NCI-H2227 (cell line): ENCODE measurements at regions not wholly inside any gene's neighbourhood (a gene's known extent, or its start where the extent isn't known, plus 50 kb on each side); places are given as distances from the start of the nearest gene placed in this dataset.
"Not testable (repeated sequence)": the region's sequence is repeated elsewhere in the genome, so short reads cannot be mapped to it uniquely, and the experiment has no call there.

Experiments
- DNase-seq: peaks from one replicate; lab custom pipeline; 2025; ENCODE audit not compliant: unreplicated experiment; lab: John Stamatoyannopoulos, UW

DNA sequence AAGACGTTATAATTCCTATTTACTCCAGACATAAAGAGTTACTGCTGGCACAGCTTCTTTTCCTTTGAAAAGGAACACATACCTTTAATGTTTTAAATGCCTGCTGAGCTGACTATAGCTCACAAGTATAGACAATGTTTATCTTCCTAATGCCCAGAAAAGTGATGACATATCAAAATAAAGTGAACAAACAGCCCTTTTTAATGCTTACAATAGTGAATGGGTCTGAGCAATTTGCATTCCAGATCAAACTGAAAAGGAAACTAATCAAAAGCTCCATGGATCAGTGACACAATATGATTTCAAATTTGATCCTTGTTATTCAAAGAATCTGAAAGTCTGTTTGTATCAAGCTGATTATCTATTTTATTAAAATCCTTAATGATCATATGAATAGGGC, 233.6 kb upstream of the SEMA3E start:
- no peak for DNase-seq

DNA sequence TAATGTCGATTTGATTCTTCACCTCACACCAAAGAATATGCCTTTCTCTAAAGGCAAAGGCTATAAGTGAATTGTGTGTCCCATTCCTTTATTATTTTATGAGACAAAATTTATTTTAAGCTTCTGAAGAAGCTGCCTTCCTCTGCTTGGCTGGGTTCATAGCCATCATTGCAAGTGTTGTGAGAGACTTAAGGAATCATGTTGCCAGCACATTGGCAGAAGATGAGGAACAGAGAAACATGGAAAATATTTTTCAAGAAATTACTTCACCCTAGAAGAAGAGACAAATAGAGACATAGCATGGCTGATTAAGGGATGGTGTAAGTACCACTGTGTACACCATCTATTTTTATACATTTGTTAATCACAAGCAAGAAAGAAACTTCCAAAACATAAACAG, 230.1 kb upstream of the SEMA3E start:
- no peak for DNase-seq

DNA sequence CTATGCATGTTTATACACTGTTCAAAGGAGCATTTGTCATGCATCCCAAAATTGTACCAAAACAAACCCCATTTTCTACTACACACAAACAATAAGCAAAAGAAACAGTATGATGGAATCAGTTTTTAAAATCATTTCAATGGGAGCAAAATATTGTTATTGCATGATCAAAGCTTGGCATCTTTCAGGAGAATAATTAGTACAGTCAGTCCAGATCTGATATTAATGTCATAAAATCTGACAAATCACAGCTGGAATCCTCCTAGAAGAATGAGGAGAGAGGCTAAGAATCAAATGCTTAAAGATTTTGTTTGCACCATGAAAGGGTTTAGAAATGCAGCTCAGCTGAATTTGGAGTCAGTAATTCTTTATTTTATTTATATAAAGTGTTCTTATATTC, 229.7 kb upstream of the SEMA3E start:
- no peak for DNase-seq

DNA sequence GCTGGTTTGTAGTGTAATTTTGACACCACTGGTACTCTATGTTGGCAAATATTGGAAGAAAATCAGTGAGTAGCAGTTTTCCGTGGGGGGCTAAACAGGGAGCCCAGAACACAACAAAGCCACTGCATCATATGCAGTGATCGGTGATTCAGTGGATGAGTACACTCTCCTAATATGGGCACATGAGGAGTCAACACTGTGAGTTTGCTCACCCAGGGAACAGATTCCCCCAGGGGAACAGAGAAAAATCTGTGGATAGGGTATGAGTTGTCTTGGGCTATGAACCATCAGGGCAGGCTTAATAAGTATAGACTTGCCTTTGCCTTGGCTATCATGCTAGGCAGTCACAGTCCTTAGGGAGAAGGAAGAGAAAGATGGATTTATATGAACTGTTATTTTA, 227.7 kb upstream of the SEMA3E start:
- DNase-seq: no peak

DNA sequence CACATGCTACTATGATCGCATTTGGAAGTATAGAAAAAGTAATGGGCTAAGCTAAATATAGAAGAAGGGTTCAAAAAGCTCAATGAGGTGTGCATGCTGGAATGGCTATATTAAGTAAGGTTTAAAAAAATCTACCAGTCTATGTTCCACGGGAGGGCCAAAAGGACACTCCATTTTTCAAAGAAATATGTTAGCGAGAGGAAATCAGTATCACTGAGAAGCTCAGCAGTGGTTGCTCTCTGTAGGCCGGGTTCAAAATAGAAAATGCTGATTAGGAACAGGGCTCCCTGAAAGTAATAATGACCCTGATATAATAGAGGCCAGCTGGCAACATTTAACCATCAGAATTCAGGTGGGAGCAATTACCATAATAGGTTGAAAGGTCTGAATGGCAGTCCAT, 224.5 kb upstream of the SEMA3E start:
- DNase-seq: no peak

DNA sequence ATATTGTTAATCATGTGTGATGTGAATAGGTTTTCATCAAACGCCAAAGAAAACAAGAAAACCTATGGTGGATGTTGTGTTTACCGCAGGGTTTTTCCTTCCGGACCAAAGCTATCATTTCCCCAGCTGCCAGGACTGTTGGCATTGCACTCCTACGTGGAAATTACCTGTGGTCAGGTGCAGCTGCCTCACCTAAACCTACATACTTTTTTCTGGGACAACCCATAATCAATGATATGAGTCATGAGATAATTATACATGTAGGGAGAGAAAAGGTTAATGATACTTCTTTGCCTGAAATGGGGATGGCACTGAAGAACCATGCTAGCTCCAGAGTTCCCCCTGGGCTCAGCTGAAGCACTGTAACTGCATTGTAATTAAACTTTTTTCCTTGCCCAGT, 223.6 kb upstream of the SEMA3E start:
- DNase-seq: no peak

DNA sequence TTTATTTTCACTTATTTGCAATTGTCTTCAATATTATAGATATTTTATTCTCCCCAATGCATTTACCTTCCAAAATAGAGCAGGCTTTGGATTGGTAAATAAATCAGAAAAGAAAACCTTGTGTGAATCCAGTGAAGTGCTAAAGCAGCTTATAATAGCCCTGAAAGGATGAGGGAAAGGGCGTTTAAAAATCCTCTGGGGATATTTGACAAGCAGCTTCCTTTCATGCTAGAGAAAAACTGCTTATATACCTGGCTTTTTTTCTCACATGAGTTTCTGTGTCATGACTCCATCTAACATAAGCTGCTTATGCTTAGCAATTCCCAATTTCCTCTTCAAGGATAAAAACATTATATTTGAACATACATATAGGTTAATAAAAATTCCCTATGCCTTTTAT, 221.6 kb upstream of the SEMA3E start:
- DNase-seq: no peak

DNA sequence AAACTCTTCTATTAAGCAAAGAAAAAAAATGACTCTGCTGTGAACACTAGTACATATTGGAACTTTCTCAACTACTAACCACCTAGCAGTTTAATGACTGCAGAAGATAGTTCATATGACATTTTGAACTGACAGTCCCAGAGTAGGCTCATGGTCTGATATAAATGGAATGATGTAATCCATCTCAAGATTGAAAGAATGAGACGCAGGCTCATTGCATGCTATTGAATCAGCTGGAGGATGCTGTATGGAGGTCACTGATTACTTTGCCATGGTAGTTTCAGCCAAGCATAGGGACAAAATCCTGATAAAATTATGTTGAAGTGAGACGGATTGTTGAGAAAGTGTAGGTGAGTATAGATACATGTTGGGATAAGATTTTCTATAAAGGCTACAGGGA, 217.6 kb upstream of the SEMA3E start:
- DNase-seq: no peak

DNA sequence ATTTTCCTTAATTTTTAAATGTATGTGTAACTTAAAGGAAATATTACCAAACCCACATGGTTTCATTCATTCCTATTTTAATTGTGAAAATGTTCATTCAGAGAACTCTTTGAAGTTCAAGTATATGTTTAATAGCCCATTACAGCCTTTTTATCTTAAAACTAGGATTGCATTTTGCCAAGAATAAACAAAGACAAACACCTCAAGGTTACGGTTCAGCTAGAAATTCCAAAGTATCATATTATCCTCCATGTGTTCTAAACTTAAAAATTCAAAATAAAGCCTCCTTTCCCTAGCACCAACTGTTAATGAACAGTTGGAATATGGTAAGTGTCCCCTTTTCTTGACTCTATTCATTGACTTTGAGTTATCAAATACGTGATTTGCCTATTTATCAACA, 215.6 kb upstream of the SEMA3E start:
- no peak for DNase-seq

DNA sequence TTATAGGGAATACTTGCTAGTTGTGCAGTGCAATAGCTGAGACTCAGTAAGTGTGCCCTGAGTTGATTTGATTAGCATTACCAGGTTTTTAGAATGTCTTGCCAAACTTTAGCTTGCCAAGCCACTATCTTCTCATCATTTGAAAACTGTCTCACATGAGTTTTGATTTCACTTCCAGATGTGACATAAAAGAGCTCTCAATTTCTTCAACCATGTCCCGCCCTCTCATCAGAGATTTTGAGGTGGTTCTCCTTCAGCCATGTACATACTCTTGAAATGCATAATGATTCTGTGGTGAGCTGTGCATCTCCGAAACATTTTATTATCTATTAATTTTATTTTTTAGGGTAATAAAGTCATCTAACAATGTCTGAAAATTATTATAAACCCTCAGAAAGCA, 215.0 kb upstream of the SEMA3E start:
- DNase-seq: no peak

DNA sequence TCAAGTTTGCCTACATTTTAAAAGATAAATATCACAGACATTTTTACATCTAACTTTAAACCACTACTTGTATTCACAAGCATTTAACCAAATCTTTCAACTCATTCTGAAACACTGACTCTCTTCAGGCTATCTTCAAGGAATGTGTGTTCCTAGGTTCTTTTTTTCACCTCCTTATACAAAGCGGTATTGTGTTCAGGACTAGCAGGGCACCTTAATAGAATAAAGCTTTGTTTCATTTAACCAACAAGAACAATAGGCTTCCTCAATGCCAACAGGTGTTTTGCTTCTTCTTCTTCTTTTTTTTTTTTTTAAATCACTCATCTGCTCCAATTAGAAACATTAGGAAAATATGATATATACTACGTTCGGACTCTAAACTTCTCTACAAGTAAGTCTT, 212.9 kb upstream of the SEMA3E start:
- no peak for DNase-seq

DNA sequence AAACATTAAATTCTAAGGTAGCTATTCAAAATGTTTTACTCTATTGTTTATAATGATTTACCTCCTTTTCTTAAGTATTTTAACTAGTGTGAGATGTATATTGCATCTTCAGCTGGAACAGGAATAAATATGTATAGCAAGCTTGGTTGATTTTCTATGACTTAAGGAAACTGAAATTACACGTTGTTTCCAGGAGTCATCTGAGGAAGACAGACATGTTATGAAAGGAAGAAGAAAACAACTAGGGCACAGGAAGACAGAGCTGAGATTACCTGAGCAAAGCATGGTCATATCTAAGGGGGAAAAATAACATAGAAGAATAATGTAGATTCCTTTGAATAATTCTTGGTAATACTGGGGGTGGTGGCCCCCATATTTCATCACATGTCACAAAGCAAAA, 210.9 kb upstream of the SEMA3E start:
- DNase-seq: no peak

DNA sequence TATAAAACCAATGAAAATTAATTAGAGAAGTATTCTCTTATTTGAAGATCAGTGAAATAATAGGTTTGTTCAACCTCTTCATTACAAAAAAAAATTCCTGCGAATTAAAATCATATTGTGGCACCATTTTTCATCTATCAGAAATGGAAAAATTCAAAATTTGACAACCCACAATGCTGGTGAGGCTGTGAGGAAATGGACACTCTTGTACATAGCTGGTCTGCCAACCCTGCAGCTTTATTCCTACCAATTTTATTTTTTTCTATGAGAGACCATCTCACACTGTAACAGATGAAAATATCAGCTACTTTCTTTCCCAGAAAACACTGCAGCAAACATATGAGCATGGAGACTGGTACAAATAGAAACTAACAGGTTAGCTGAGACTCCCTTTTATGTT, 208.8 kb upstream of the SEMA3E start:
- no peak for DNase-seq

DNA sequence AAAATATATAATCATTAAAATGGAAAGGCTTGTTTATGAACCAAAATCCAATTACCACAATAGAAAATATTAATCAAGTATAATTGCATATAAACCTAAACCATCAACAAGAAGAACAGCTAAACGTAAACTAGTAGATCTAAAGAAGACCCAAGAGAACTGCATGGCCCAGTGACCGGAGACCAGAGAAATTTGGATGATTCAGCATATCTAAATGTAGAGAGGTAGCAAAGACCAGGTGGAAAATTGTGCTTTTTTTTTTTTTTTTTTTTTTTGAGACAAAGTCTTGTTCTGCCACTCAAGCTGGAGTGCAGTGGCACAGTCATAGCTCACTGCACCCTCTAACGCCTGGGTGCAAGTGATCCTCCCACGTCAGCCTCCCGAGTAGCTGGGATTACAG, 207.2 kb upstream of the SEMA3E start:
- DNase-seq: no peak

DNA sequence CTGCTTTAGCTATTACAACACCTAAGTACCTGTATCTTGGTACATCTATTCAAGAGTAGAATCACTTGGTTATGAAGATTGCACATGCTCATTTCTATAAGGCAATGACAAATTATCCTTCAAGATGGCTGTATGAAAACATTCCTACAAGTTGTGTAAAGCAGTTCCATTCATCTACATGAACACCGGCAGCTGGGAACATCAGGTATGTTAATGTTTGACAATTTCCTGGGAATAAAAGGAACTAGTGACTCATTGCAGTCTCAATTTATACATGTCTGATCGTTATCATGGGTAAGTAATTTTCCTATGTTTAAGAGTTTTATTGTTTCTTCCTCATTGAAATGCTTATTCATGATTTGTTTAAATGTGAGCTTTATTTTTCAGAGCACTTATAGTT, 203.2 kb upstream of the SEMA3E start:
- DNase-seq: no peak

DNA sequence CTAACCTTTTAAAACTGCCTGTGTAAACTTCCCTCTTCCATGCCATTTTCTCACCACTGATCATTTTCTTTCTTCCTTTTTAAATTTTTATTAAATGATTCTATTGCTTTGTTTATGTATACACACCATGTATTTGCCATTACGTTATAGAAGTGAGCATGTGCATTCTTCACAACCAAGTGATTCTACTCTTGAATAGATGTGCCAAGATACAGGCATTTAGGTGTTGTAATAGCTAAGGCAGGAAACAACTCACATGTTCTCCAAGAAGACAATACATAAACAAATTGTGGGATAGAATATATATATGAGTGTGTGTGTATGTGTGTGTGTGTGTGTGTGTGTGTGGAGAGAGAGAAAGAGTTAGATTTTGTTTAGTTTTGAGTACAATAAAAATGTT, 202.6 kb upstream of the SEMA3E start:
- DNase-seq: no peak

DNA sequence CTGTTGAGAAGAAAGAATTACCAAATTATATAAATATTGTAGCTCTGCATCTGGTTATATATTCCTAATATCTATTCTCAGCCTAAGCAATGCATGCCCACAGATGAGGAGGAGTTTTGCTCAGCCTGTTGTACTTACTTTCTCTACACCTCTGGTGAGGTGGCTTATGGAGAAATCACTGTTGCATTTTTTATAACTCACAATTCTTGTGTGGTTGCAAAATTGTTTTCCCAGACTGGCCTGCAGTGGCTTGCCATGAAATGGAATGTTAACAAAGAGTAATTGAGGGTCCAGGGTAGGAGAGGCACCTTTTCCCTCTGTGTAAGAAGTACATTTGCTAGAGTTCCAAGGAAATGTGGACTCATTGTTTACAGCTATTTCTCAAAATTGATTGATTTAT, 202.0 kb upstream of the SEMA3E start:
- no peak for DNase-seq

DNA sequence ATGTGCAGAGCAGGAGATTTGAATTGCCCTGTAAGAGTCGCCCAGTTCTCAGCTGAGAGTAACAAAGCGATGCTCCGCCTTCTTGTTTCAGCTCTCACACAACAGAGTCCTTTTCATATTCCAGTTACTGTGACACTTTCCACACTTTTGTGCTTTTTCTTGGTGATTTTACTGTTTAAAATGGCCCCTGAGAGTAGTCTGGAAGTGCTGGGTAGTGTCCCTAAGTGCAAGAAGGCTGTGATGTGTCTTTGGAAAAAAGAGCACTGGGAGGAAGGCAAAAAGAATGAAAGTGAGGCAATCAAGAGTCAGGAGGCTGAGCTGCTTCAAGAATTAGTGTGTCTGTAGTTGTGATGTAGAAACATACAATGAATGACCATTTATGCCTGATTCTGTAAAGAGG, 201.2 kb upstream of the SEMA3E start:
- no peak for DNase-seq

DNA sequence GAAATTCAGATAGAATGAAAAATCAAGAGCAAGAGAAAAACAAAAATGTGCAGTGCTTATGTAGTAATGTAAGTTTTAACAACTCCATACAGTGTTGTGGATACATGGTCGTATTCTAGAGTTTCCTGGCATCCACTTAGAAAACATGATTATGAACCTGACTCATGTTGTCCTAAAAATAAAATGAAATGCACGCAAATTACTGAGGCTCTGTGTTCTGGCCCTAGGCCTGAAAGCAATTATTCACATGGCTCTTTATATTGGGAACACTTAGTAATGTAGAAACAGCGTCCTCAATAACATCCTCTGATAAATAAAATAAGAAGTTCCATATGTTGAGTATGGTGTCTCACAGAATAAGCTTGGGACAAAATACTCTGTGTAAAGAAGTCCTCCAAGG, 200.2 kb upstream of the SEMA3E start:
- no peak for DNase-seq

DNA sequence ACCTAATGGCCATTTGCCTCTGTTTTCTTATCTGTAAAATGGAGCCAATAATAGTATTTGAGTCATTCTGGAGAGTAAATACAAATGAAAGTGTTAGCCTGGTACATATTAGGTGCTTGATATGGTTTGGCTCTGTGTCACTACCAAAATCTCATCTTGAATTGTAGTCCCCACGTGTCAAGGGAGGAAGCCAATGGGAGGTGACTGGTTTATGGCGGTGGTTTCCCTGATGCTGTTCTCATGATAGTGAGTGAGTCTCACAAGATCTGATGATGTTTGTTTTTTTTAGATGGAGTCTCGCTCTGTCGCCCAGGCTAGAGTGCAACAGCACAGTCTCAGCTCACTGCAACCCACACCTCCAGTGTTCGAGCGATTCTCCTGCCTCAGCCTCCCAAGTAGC, 194.0 kb upstream of the SEMA3E start:
- DNase-seq: no peak

DNA sequence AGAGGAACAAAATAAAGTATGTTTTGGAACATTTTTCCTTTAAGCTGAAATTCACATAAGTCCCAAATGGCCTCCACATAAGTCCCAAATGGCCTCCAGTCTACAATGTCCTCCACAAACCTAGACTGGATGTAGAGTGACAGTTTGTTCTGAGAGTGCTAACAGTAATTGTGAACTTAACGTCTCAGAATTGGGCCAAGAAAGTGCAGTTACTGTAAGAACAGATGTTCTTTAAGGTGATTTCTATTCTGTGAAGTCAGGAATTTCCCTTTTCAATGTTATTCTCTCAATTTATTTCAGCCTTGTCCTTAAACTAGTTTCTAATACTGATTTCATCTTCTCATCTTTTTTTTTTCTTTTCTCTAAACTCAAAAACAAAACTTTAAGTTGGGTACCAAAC, 188.7 kb upstream of the SEMA3E start:
- DNase-seq: no peak

DNA sequence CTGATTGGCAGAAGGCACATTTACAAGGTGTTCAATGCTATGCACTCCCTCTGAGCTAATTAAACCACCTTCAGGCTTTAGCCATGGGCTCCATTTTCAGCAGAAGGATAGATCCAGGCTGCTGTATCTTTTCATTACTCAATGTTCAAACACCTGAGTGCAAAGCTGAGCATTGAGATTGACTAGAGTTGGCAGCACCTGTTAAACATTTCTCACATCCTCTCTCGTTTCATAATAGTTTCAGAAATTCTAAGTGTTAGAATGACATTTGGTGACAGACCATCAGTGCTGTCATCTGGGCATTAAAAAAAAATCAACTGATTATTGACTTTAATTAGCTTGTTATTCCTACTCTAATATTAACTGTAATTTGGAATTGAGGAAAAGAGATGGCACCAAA, 187.1 kb upstream of the SEMA3E start:
- DNase-seq: no peak

DNA sequence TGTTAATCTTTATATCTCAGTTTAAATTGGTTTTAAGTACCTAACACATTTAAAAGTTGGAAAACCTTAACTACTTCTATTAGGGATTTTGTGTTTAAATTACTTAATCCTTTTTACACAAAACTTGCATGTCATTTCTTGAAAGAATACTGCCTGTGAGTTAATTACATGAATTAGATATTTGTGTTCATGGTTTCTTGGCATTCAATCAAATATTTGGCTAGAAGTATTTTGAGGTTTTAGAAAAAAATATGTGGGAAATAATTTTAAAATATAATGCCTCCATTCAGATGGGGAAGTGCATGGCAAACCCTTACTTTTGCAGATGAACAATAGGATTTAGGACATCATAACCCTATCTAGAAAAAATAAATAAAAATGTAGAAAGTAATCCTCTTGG, 186.5 kb upstream of the SEMA3E start:
- no peak for DNase-seq

DNA sequence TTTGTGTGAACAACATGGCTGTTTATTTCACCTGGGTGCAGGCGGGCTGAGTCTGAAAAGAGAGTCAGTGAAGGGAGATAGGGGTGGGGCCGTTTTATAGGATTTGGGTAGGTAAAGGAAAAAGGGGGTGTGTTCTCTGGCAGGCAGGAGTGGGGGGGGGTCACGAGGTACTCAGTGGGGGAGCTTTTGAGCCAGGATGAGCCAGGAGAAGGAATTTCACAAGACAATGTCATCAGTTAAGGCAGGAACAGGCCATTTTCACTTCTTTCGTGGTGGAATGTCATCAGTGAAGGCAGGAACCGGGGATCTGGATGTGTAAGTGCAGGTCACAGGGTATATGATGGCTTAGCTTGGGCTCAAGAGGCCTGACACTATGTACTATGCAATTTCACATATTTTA, 184.8 kb upstream of the SEMA3E start:
- DNase-seq: not testable (repeated sequence)
